CD14-positive monocyte (primary cell): ENCODE measurements at regions not wholly inside any gene's neighbourhood (a gene's known extent, or its start where the extent isn't known, plus 50 kb on each side); places are given as distances from the start of the nearest gene placed in this dataset.

Experiments
- DNase-seq, 3 donors: peaks; one replicate each; pipeline ENCODE4 v3.0.0-alpha.2; 2011 to 2022
- H2AFZ ChIP-seq: 2 replicates; pipeline ENCODE4 v1.6.0; 2012; ENCODE audit warnings: mild to moderate bottlenecking, low read depth, low read length, inconsistent platforms; ENCODE audit not compliant: insufficient read depth, poor library complexity, severe bottlenecking
- H3K27ac ChIP-seq, 2 donors: 1 replicate in 1 of 2; 2 replicates in 1 of 2; pipeline ENCODE4 v1.5.1; 2012 to 2013; ENCODE audit warnings: low read length in 2 of 2, control low read depth in 1 of 2, inconsistent platforms in 1 of 2, low read depth in 1 of 2, mild to moderate bottlenecking in 1 of 2
- H3K27me3 ChIP-seq, 2 donors: one replicate each; pipeline versions ENCODE4 v1.6.0 to v1.6.1; 2011 to 2013; ENCODE audit warnings: low read length in 2 of 2; ENCODE audit not compliant: control insufficient read depth in 2 of 2, insufficient read depth in 2 of 2
- H3K36me3 ChIP-seq, 2 donors: replicated peaks in 1 of 2; 1 replicate in 1 of 2; 2 replicates in 1 of 2; pipeline versions ENCODE4 v1.5.1 to v1.6.1; 2012 to 2013; ENCODE audit warnings: low read length in 2 of 2, control low read depth in 1 of 2, inconsistent platforms in 1 of 2, mild to moderate bottlenecking in 1 of 2; ENCODE audit not compliant: insufficient read depth in 2 of 2, control insufficient read depth in 1 of 2
- H3K4me1 ChIP-seq, 2 donors: 1 replicate in 1 of 2; 2 replicates in 1 of 2; pipeline versions ENCODE4 v1.5.1 to v1.6.1; 2012 to 2013; ENCODE audit warnings: low read length in 2 of 2, control low read depth in 1 of 2, inconsistent platforms in 1 of 2, mild to moderate bottlenecking in 1 of 2, moderate library complexity in 1 of 2; ENCODE audit not compliant: insufficient read depth in 2 of 2, control insufficient read depth in 1 of 2
- H3K4me2 ChIP-seq: replicated peaks from 2 replicates; pipeline ENCODE3; 2012; ENCODE audit warnings: low read length, moderate library complexity, mild to moderate bottlenecking; ENCODE audit not compliant: poor library complexity, severe bottlenecking; ENCODE audit errors: extremely low read depth
- H3K4me3 ChIP-seq, 3 experiments: fragments of 200-600 bp in 1 of 3; sonication (generic) in 1 of 3; replicated peaks in 1 of 3; 1 replicate in 2 of 3; 2 replicates in 1 of 3; pipeline ENCODE4 v1.5.1; 2011 to 2013; ENCODE audit warnings: low read length in 3 of 3, mild to moderate bottlenecking in 3 of 3, control low read depth in 2 of 3, low read depth in 2 of 3, inconsistent platforms in 1 of 3, moderate library complexity in 1 of 3
- H3K79me2 ChIP-seq: 2 replicates; pipeline ENCODE4 v1.6.0; 2012; ENCODE audit warnings: mild to moderate bottlenecking, control low read depth, inconsistent platforms, low read length, moderate library complexity; ENCODE audit not compliant: insufficient read depth
- H3K9ac ChIP-seq: 2 replicates; pipeline ENCODE4 v1.6.0; 2017; ENCODE audit warnings: low read length, mild to moderate bottlenecking; ENCODE audit not compliant: insufficient read depth, poor library complexity, severe bottlenecking
- H3K9me3 ChIP-seq, 2 donors: replicated peaks in 1 of 2; 1 replicate in 1 of 2; 2 replicates in 1 of 2; pipeline versions ENCODE4 v1.5.1 to v1.6.1; 2012 to 2013; ENCODE audit warnings: low read length in 2 of 2, control low read depth in 1 of 2; ENCODE audit not compliant: control insufficient read depth in 1 of 2, insufficient read depth in 1 of 2
- H4K20me1 ChIP-seq: 2 replicates; pipeline ENCODE4 v1.6.0; 2012; ENCODE audit warnings: mild to moderate bottlenecking, low read length, control low read depth, moderate library complexity; ENCODE audit not compliant: insufficient read depth
- H3K27ac Mint-ChIP-seq, 7 donors: one replicate each; pipeline ENCODE4 v1.8.0; 2020; ENCODE audit warnings: mild to moderate bottlenecking in 7 of 7, mixed read lengths in 7 of 7, moderate library complexity in 6 of 7, inconsistent platforms in 2 of 7
- H3K27me3 Mint-ChIP-seq, 3 donors: one replicate each; pipeline ENCODE4 v1.8.0; 2021 to 2022; ENCODE audit warnings: low read depth in 3 of 3, mild to moderate bottlenecking in 3 of 3, mixed read lengths in 3 of 3, moderate library complexity in 3 of 3, inconsistent platforms in 1 of 3
- H3K36me3 Mint-ChIP-seq, 2 donors: one replicate each; pipeline ENCODE4 v1.8.0; 2020; ENCODE audit warnings: mixed read lengths in 2 of 2, inconsistent platforms in 1 of 2, mild to moderate bottlenecking in 1 of 2
- H3K4me1 Mint-ChIP-seq: one replicate; pipeline ENCODE4 v1.8.0; 2020; ENCODE audit warnings: mild to moderate bottlenecking, mixed read lengths
- H3K4me3 Mint-ChIP-seq, 2 donors: one replicate each; pipeline ENCODE4 v1.8.0; 2020; ENCODE audit warnings: mild to moderate bottlenecking in 2 of 2, mixed read lengths in 2 of 2, moderate library complexity in 1 of 2
- H3K9me3 Mint-ChIP-seq, 7 donors: one replicate each; pipeline ENCODE4 v1.8.0; 2020 to 2022; ENCODE audit warnings: mixed read lengths in 7 of 7, mild to moderate bottlenecking in 6 of 7, moderate library complexity in 6 of 7, inconsistent platforms in 2 of 7
- WGBS: methylation state at CpG from one replicate; pipeline ENCODE4 v1.1.5; 2013; ENCODE audit warnings: missing lambda C conversion rate; ENCODE audit not compliant: insufficient coverage; 5-methylcytosine and 5-hydroxymethylcytosine counted together
- intact Hi-C, 2 donors: fragments of 100-400 bp; cut with micrococcal nuclease; formaldehyde crosslinking; loops; one replicate each; pipeline versions ENCODE4 v1.15.0 to v1.15.1; 2023
- TF ChIP-seq, protein P1 (sequence below): fragments of 200-600 bp; IDR thresholded peaks from one replicate; pipeline ENCODE4 v1.8.0; 2022; ENCODE audit warnings: antibody characterized with exemption, mild to moderate bottlenecking

DNA sequence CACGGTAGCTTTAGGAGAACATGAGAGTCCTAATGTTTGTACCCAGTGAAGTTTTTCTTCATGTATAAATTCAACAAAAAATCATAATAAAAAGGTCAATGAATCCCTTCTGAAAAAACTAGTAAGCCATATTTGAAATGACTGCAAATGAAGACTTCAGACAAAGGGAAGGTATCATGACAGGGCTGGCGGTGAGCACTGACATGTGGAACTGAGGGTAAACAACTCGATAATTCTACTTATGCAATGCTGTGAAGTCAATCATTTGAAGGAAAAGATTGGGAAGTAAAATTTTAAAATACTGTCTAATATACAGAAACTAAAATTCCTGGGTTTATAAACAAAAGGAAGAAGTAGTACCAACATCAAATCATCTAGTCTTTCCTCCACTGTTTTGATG is 190.2 kb upstream of the COPS8 start:
- no peak overlapping the region for H3K4me2 ChIP-seq
- H2AFZ ChIP-seq: no peak overlapping the region
- H3K27ac ChIP-seq: no peak overlapping the region
- Mint-ChIP-seq H3K27me3 (peaks cover 16 to 32% (median 18%) of the 10 kb centered on the region in 3 donors), H3K9me3 (peaks cover 0 to 9% (median 6%) of the 10 kb centered on the region in 7 donors), H3K27ac (no peak overlapping the region), H3K4me1 (no peaks in the 10 kb centered on the region), H3K36me3 (peaks cover 0 to 4% of the 10 kb centered on the region in 2 donors), H3K4me3 (peak overlapping the region in 1 of 2 donors; percentile 21)
- peaks cover 4 to 6% of the 10 kb centered on the region in 2 donors for H3K9me3 ChIP-seq
- DNase-seq: no peak
- no CpG with 5 or more reads among the region's 3 CpGs for WGBS
- H4K20me1 ChIP-seq: no peaks in the 10 kb centered on the region
- no peak overlapping the region for H3K4me3 ChIP-seq
- H3K36me3 ChIP-seq: no peaks in the 10 kb centered on the region
- H3K4me1 ChIP-seq: no peaks in the 10 kb centered on the region
- no peak overlapping the region for H3K9ac ChIP-seq
- intact Hi-C loops: no loop called here
- no peaks in the 10 kb centered on the region for H3K79me2 ChIP-seq
- H3K27me3 ChIP-seq: peaks cover 4 to 21% of the 10 kb centered on the region in 2 donors
- TF ChIP-seq, protein P1, sequence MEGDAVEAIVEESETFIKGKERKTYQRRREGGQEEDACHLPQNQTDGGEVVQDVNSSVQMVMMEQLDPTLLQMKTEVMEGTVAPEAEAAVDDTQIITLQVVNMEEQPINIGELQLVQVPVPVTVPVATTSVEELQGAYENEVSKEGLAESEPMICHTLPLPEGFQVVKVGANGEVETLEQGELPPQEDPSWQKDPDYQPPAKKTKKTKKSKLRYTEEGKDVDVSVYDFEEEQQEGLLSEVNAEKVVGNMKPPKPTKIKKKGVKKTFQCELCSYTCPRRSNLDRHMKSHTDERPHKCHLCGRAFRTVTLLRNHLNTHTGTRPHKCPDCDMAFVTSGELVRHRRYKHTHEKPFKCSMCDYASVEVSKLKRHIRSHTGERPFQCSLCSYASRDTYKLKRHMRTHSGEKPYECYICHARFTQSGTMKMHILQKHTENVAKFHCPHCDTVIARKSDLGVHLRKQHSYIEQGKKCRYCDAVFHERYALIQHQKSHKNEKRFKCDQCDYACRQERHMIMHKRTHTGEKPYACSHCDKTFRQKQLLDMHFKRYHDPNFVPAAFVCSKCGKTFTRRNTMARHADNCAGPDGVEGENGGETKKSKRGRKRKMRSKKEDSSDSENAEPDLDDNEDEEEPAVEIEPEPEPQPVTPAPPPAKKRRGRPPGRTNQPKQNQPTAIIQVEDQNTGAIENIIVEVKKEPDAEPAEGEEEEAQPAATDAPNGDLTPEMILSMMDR: no peak

DNA sequence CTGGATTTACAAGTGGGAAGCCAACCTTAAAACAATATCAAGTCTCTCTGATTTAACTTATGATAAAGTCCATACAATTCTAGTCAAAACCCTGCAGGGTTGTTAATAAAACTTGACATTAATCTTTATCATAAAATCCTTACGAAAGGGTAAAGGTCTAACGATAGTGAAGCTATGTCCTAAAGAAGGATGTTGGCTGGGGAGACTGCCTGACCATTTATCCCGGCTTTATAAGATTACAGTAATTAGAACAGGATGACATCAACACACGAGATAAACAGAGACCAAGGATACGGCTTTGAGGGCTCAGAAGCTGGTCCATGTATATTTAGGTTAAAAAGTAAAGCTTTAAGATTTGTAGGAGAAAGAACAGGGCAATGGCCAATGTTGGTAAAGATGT is 189.0 kb upstream of the COPS8 start:
- H3K4me2 ChIP-seq: no peak overlapping the region
- peaks cover 4 to 26% of the 10 kb centered on the region in 2 donors for H3K27me3 ChIP-seq
- DNase-seq: no peak
- Mint-ChIP-seq H3K4me3 (no peak overlapping the region), H3K4me1 (no peaks in the 10 kb centered on the region), H3K27ac (no peak overlapping the region), H3K36me3 (no peaks in the 10 kb centered on the region), H3K9me3 (no peaks in the 10 kb centered on the region), H3K27me3 (peaks cover 20 to 35% (median 22%) of the 10 kb centered on the region in 3 donors)
- intact Hi-C loops: no loop called here
- H4K20me1 ChIP-seq: no peaks in the 10 kb centered on the region
- no peak overlapping the region for H3K27ac ChIP-seq
- no peaks in the 10 kb centered on the region for H3K9me3 ChIP-seq
- no peak overlapping the region for H3K9ac ChIP-seq
- H3K36me3 ChIP-seq: no peaks in the 10 kb centered on the region
- no peak overlapping the region for H3K4me3 ChIP-seq
- WGBS: 94% methylated on average over 3 of the region's 5 CpGs
- no peaks in the 10 kb centered on the region for H3K79me2 ChIP-seq
- TF ChIP-seq, protein P1: no peak
- no peak overlapping the region for H2AFZ ChIP-seq
- H3K4me1 ChIP-seq: no peaks in the 10 kb centered on the region
